Astrocyte (in vitro differentiated cells and primary cell): ENCODE measurements at regions not wholly inside any gene's neighbourhood (a gene's known extent, or its start where the extent isn't known, plus 50 kb on each side); places are given as distances from the start of the nearest gene placed in this dataset.

Source experiments
- DNase-seq: peaks from one replicate; pipeline ENCODE4 v3.0.0-alpha.2; 2010; ENCODE audit warnings: low read depth
- FAIRE-seq: peaks from 2 replicates; lab custom pipeline; 2011; peaks lifted over from hg19 to GRCh38; lab: Jason Lieb, UNC
- H2AFZ ChIP-seq: 2 replicates; pipeline ENCODE4 v1.6.0; 2012; ENCODE audit warnings: low read depth, low read length, inconsistent platforms
- H3K27ac ChIP-seq: 2 replicates; pipeline ENCODE4 v1.5.1; 2011; ENCODE audit warnings: low read depth, low read length, inconsistent platforms
- H3K27me3 ChIP-seq: 2 replicates; pipeline ENCODE4 v1.6.0; 2011; ENCODE audit warnings: low read length, inconsistent platforms; ENCODE audit not compliant: insufficient read depth
- H3K36me3 ChIP-seq: 2 replicates; pipeline ENCODE4 v1.5.1; 2011; ENCODE audit warnings: low read length, inconsistent platforms; ENCODE audit not compliant: insufficient read depth
- H3K4me1 ChIP-seq: 2 replicates; pipeline ENCODE4 v1.5.1; 2011; ENCODE audit warnings: low read length, inconsistent platforms; ENCODE audit not compliant: insufficient read depth
- H3K4me2 ChIP-seq: 2 replicates; pipeline ENCODE4 v1.6.0; 2012; ENCODE audit warnings: low read length, inconsistent platforms
- H3K4me3 ChIP-seq: 2 replicates; pipeline ENCODE4 v1.5.1; 2011; ENCODE audit warnings: low read depth, mild to moderate bottlenecking, low read length, inconsistent platforms; ENCODE audit not compliant: insufficient read depth
- H3K79me2 ChIP-seq: 2 replicates; pipeline ENCODE4 v1.6.0; 2012; ENCODE audit warnings: mild to moderate bottlenecking, low read length, inconsistent platforms; ENCODE audit not compliant: insufficient read depth
- H3K9ac ChIP-seq: 2 replicates; pipeline ENCODE4 v1.6.0; 2012; ENCODE audit warnings: mild to moderate bottlenecking, low read length, inconsistent platforms
- H3K9me3 ChIP-seq: 2 replicates; pipeline ENCODE4 v1.5.1; 2012; ENCODE audit warnings: low read depth, mild to moderate bottlenecking, low read length, inconsistent platforms; ENCODE audit not compliant: insufficient read depth
- H4K20me1 ChIP-seq: 2 replicates; pipeline ENCODE4 v1.6.0; 2012; ENCODE audit warnings: low read length, inconsistent platforms; ENCODE audit not compliant: insufficient read depth
- H3K27ac Mint-ChIP-seq: one replicate; pipeline ENCODE4 v1.8.0; 2021; ENCODE audit warnings: mild to moderate bottlenecking, mixed read lengths; ENCODE audit not compliant: unreplicated experiment
- H3K27me3 Mint-ChIP-seq: one replicate; pipeline ENCODE4 v1.8.0; 2021; ENCODE audit warnings: low read depth, mixed read lengths; ENCODE audit not compliant: unreplicated experiment
- H3K36me3 Mint-ChIP-seq: one replicate; pipeline ENCODE4 v1.8.0; 2021; ENCODE audit warnings: low read depth, mixed read lengths; ENCODE audit not compliant: unreplicated experiment
- H3K4me1 Mint-ChIP-seq: one replicate; pipeline ENCODE4 v1.8.0; 2021; ENCODE audit warnings: low read depth, mixed read lengths; ENCODE audit not compliant: unreplicated experiment
- H3K4me3 Mint-ChIP-seq: one replicate; pipeline ENCODE4 v1.8.0; 2021; ENCODE audit warnings: mild to moderate bottlenecking, moderate library complexity, mixed read lengths; ENCODE audit not compliant: unreplicated experiment
- H3K9me3 Mint-ChIP-seq: one replicate; pipeline ENCODE4 v1.8.0; 2021; ENCODE audit warnings: mild to moderate bottlenecking, mixed read lengths; ENCODE audit not compliant: unreplicated experiment
- CTCF ChIP-seq: IDR thresholded peaks from 2 replicates; pipeline ENCODE4 v1.5.1; 2011; ENCODE audit warnings: low read depth, mild to moderate bottlenecking, inconsistent platforms, low read length, moderate library complexity; ENCODE audit not compliant: insufficient read depth
- EZH2 ChIP-seq: IDR thresholded peaks from 2 replicates; pipeline ENCODE4 v1.6.1; 2012; ENCODE audit warnings: mild to moderate bottlenecking, low read length, inconsistent platforms; ENCODE audit not compliant: insufficient read depth

GRCh38 chr22:22080270-22080669 is 97.7 kb upstream of the TOP3B start:
- no peak overlapping the region for H3K4me3 Mint-ChIP-seq
- no peak for FAIRE-seq

GRCh38 chr22:22079404-22080148 is 97.0 kb upstream of the TOP3B start:
- Histone ChIP-seq H3K9me3 (no peaks in the 10 kb centered on the region), H3K36me3 (no peaks in the 10 kb centered on the region), H2AFZ (no peak overlapping the region), H3K4me3 (no peak overlapping the region), H4K20me1 (no peaks in the 10 kb centered on the region), H3K4me2 (no peak overlapping the region), H3K27ac (no peak overlapping the region), H3K27me3 (peaks cover 15% of the 10 kb centered on the region), H3K4me1 (no peaks in the 10 kb centered on the region), H3K79me2 (no peaks in the 10 kb centered on the region), H3K9ac (no peak overlapping the region)
- H3K4me3 Mint-ChIP-seq, result no peak overlapping the region
- DNase-seq (no peak), FAIRE-seq (no peak)
- H3K9me3 Mint-ChIP-seq, result no peaks in the 10 kb centered on the region
- peaks cover 2% of the 10 kb centered on the region for H3K36me3 Mint-ChIP-seq
- peaks cover 5% of the 10 kb centered on the region for H3K4me1 Mint-ChIP-seq
- no peak overlapping the region for H3K27ac Mint-ChIP-seq
- TF ChIP-seq EZH2 (no peak), CTCF (no peak)
- H3K27me3 Mint-ChIP-seq, result peaks cover 85% of the 10 kb centered on the region

More at GRCh38 chr22:22080270-22080669, 97.7 kb upstream of the TOP3B start:
- H3K36me3 Mint-ChIP-seq, result no peaks in the 10 kb centered on the region
- H3K27me3 ChIP-seq, result peaks cover 15% of the 10 kb centered on the region
- H3K4me3 ChIP-seq, result no peak overlapping the region
- H3K9me3 ChIP-seq, result no peaks in the 10 kb centered on the region
- H3K36me3 ChIP-seq, result no peaks in the 10 kb centered on the region
- TF ChIP-seq EZH2, result no peak
- no peak for TF ChIP-seq CTCF
- H3K27ac Mint-ChIP-seq, result no peak overlapping the region
- no peaks in the 10 kb centered on the region for H3K9me3 Mint-ChIP-seq
- peaks cover 87% of the 10 kb centered on the region for H3K27me3 Mint-ChIP-seq
- DNase-seq, result no peak
- H3K27ac ChIP-seq, result no peak overlapping the region
- H3K4me2 ChIP-seq, result no peak overlapping the region
- H2AFZ ChIP-seq, result no peak overlapping the region
- no peak overlapping the region for H3K9ac ChIP-seq
- no peaks in the 10 kb centered on the region for H4K20me1 ChIP-seq
- H3K4me1 Mint-ChIP-seq, result peaks cover 3% of the 10 kb centered on the region
- H3K4me1 ChIP-seq, result no peaks in the 10 kb centered on the region
- H3K79me2 ChIP-seq, result no peaks in the 10 kb centered on the region

GRCh38 chr22:22078329-22078728 is 95.7 kb upstream of the TOP3B start:
- Histone ChIP-seq H3K4me2 (no peak overlapping the region), H3K36me3 (no peaks in the 10 kb centered on the region), H4K20me1 (no peaks in the 10 kb centered on the region), H3K4me1 (no peaks in the 10 kb centered on the region), H3K9me3 (no peaks in the 10 kb centered on the region), H2AFZ (no peak overlapping the region), H3K4me3 (no peak overlapping the region), H3K27me3 (peaks cover 15% of the 10 kb centered on the region), H3K27ac (no peak overlapping the region), H3K79me2 (no peaks in the 10 kb centered on the region), H3K9ac (no peak overlapping the region)
- Mint-ChIP-seq H3K27me3 (peaks cover 80% of the 10 kb centered on the region), H3K27ac (no peak overlapping the region), H3K4me1 (peaks cover 8% of the 10 kb centered on the region), H3K36me3 (peaks cover 2% of the 10 kb centered on the region), H3K4me3 (no peak overlapping the region), H3K9me3 (no peaks in the 10 kb centered on the region)
- TF ChIP-seq CTCF (no peak), EZH2 (no peak)
- FAIRE-seq, result no peak
- DNase-seq, result no peak
